HEK293T (cell line): ENCODE measurements at regions not wholly inside any gene's neighbourhood (a gene's known extent, or its start where the extent isn't known, plus 50 kb on each side); places are given as distances from the start of the nearest gene placed in this dataset.

ENCODE experiments used
- CTCF ChIA-PET: fragments of 350-600 bp; formaldehyde crosslinking; extraction: SDS; loops from one replicate; lab custom pipeline; 2021; ENCODE audit warnings: antibody characterized with exemption, inconsistent platforms; lab: Yijun Ruan, JAX
- POLR2A ChIA-PET: fragments of 350-600 bp; formaldehyde crosslinking; extraction: SDS; loops from one replicate; lab custom pipeline; 2020; ENCODE audit warnings: antibody characterized with exemption, inconsistent platforms; lab: Yijun Ruan, JAX
- DNase-seq: peaks from one replicate; pipeline ENCODE4 v3.0.0; 2012; ENCODE audit warnings: mixed read lengths; ENCODE audit errors: extremely low spot score
- ARNT ChIP-seq: fragments of 450-650 bp; IDR thresholded peaks from 2 replicates; pipeline ENCODE4 v1.6.1; 2017; ENCODE audit warnings: mild to moderate bottlenecking
- BHLHE40 ChIP-seq: fragments of 450-650 bp; IDR thresholded peaks from 2 replicates; pipeline ENCODE4 v1.6.1; 2016; ENCODE audit warnings: mild to moderate bottlenecking, moderate library complexity, borderline replicate concordance
- CTBP1 ChIP-seq: fragments of 450-650 bp; IDR thresholded peaks from 2 replicates; pipeline ENCODE4 v1.6.1; 2016; ENCODE audit warnings: borderline replicate concordance
- ELF4 ChIP-seq: fragments of 450-650 bp; IDR thresholded peaks from 2 replicates; pipeline ENCODE4 v1.6.1; 2017; ENCODE audit warnings: antibody characterized with exemption
- FOXA1 ChIP-seq: fragments of 450-650 bp; IDR thresholded peaks from 2 replicates; pipeline ENCODE4 v1.6.1; 2016; ENCODE audit warnings: mild to moderate bottlenecking
- FOXK2 ChIP-seq: fragments of 450-650 bp; IDR thresholded peaks from 2 replicates; pipeline ENCODE4 v1.6.1; 2016; ENCODE audit warnings: mild to moderate bottlenecking
- FOXM1 ChIP-seq: fragments of 450-650 bp; IDR thresholded peaks from 2 replicates; pipeline ENCODE4 v1.6.1; 2017; ENCODE audit warnings: mild to moderate bottlenecking, borderline replicate concordance
- HDGF ChIP-seq: fragments of 450-650 bp; IDR thresholded peaks from 2 replicates; pipeline ENCODE4 v1.6.1; 2017; ENCODE audit warnings: antibody characterized with exemption, borderline replicate concordance
- L3MBTL2 ChIP-seq: fragments of 450-650 bp; conservative IDR thresholded peaks from 2 replicates; pipeline ENCODE4 v1.6.1; 2016; ENCODE audit warnings: mild to moderate bottlenecking
- LEF1 ChIP-seq: fragments of 450-650 bp; IDR thresholded peaks from 2 replicates; pipeline ENCODE4 v1.6.1; 2017; ENCODE audit warnings: mild to moderate bottlenecking, borderline replicate concordance
- NFRKB ChIP-seq: fragments of 450-650 bp; IDR thresholded peaks from 2 replicates; pipeline ENCODE4 v1.6.1; 2016; ENCODE audit warnings: mild to moderate bottlenecking, moderate library complexity
- PKNOX1 ChIP-seq: fragments of 450-650 bp; IDR thresholded peaks from 2 replicates; pipeline ENCODE4 v1.6.1; 2016
- SP1 ChIP-seq: fragments of 450-650 bp; IDR thresholded peaks from 2 replicates; pipeline ENCODE4 v1.6.1; 2017
- SUZ12 ChIP-seq: fragments of 450-650 bp; IDR thresholded peaks from 2 replicates; pipeline ENCODE4 v1.6.1; 2016; ENCODE audit warnings: mild to moderate bottlenecking
- TARDBP ChIP-seq: fragments of 450-650 bp; IDR thresholded peaks from 2 replicates; pipeline ENCODE4 v1.6.1; 2016
- ZNF384 ChIP-seq: fragments of 450-650 bp; IDR thresholded peaks from 2 replicates; pipeline ENCODE4 v1.6.1; 2016

- CTCF ChIA-PET, result no interaction called here
- DNase-seq, result no peak
- POLR2A ChIA-PET, result no interaction called here
- TF ChIP-seq TARDBP (no peak), BHLHE40 (no peak), ELF4 (no peak), ARNT (no peak), LEF1 (no peak), FOXA1 (no peak), ZNF384 (no peak), PKNOX1 (no peak), SP1 (no peak), FOXM1 (no peak), CTBP1 (no peak), HDGF (no peak), NFRKB (no peak), FOXK2 (no peak)
These were observed 138.5 kb downstream of the KLF12 start for GRCh38 chr13:73995736-73996135.

GRCh38 chr13:73993661-73994060 lies 140.5 kb downstream of the KLF12 start:
- CTCF ChIA-PET, result no interaction called here
- TF ChIP-seq NFRKB (no peak), BHLHE40 (no peak), FOXA1 (no peak), ELF4 (no peak), LEF1 (no peak), FOXK2 (no peak), FOXM1 (no peak), SP1 (no peak), HDGF (no peak), L3MBTL2 (no peak)
- POLR2A ChIA-PET, result no interaction called here
- DNase-seq, result no peak

GRCh38 chr13:73991884-73992283 lies 142.3 kb downstream of the KLF12 start:
- CTCF ChIA-PET, result interaction anchor here (1.1 kb wide), 1 partner anchor 10 kb away, joined by 4 read pairs; no protein-coding TSS in a partner anchor
- no peak for DNase-seq
- POLR2A ChIA-PET, result no interaction called here
- TF ChIP-seq CTBP1, result no peak
- no peak for TF ChIP-seq FOXK2
- TF ChIP-seq L3MBTL2, result no peak

GRCh38 chr13:73991384-73991783 lies 142.8 kb downstream of the KLF12 start:
- TF ChIP-seq ELF4 (no peak), L3MBTL2 (no peak), PKNOX1 (no peak), TARDBP (no peak), BHLHE40 (no peak), FOXA1 (no peak), ARNT (no peak), HDGF (no peak)
- POLR2A ChIA-PET, result no interaction called here
- no peak for DNase-seq
- CTCF ChIA-PET, result interaction anchor here (1.1 to 2.1 kb wide), 2 partner anchors 10 to 49 kb away, joined by 4 read pairs; no protein-coding TSS in a partner anchor

- CTCF ChIA-PET, result interaction anchor here (2.1 kb wide), 1 partner anchor 51 kb away, joined by 4 read pairs; no protein-coding TSS in a partner anchor
- POLR2A ChIA-PET, result no interaction called here
- TF ChIP-seq FOXM1 (no peak), SUZ12 (no peak), L3MBTL2 (no peak), SP1 (no peak), PKNOX1 (no peak), BHLHE40 (no peak), FOXA1 (no peak), FOXK2 (no peak)
- DNase-seq, result no peak
These were observed 144.9 kb downstream of the KLF12 start for GRCh38 chr13:73989244-73989843.

GRCh38 chr13:73988461-73988860 lies 145.7 kb downstream of the KLF12 start:
- no peak for DNase-seq
- ChIA-PET POLR2A (no interaction called here), CTCF (no interaction called here)
- no peak for TF ChIP-seq TARDBP
- no peak for TF ChIP-seq CTBP1
- TF ChIP-seq LEF1, result no peak
- no peak for TF ChIP-seq BHLHE40
- TF ChIP-seq L3MBTL2, result no peak
- no peak for TF ChIP-seq ZNF384
- TF ChIP-seq SP1, result no peak
- no peak for TF ChIP-seq NFRKB
- no peak for TF ChIP-seq SUZ12
- no peak for TF ChIP-seq FOXA1
- no peak for TF ChIP-seq FOXK2
- no peak for TF ChIP-seq ELF4
